NCI-H2227 (cell line): ENCODE measurements at regions not wholly inside any gene's neighbourhood (a gene's known extent, or its start where the extent isn't known, plus 50 kb on each side); places are given as distances from the start of the nearest gene placed in this dataset.

Experiments
- DNase-seq: peaks from one replicate; lab custom pipeline; 2025; ENCODE audit not compliant: unreplicated experiment; lab: John Stamatoyannopoulos, UW

- no peak for DNase-seq
These were observed 1269.6 kb upstream of the CITED2 start for GRCh38 chr6:140644017-140644416.

- DNase-seq: no peak
These were observed 1267.0 kb upstream of the CITED2 start for GRCh38 chr6:140641412-140641811.

GRCh38 chr6:140636908-140637402, 1262.5 kb upstream of the CITED2 start:
- no peak for DNase-seq

GRCh38 chr6:140636271-140636907, 1261.9 kb upstream of the CITED2 start:
- no peak for DNase-seq

- DNase-seq: no peak
These were observed 1252.6 kb upstream of the CITED2 start for GRCh38 chr6:140627002-140627401.

- DNase-seq: no peak
These were observed 1249.0 kb upstream of the CITED2 start for GRCh38 chr6:140623498-140623897.

- no peak for DNase-seq
These were observed 1246.0 kb upstream of the CITED2 start for GRCh38 chr6:140620496-140620895.

GRCh38 chr6:140609956-140610355, 1235.5 kb upstream of the CITED2 start:
- DNase-seq: no peak

GRCh38 chr6:140609321-140609720, 1234.9 kb upstream of the CITED2 start:
- DNase-seq: no peak

GRCh38 chr6:140604786-140605185, 1230.3 kb upstream of the CITED2 start:
- DNase-seq: no peak

- DNase-seq: no peak
These were observed 1228.2 kb upstream of the CITED2 start for GRCh38 chr6:140602431-140603248.

- no peak for DNase-seq
These were observed 1226.8 kb upstream of the CITED2 start for GRCh38 chr6:140601021-140601808.

GRCh38 chr6:140599916-140600315, 1225.5 kb upstream of the CITED2 start:
- DNase-seq: no peak

- no peak for DNase-seq
These were observed 1222.7 kb upstream of the CITED2 start for GRCh38 chr6:140597181-140597580.

GRCh38 chr6:140594806-140595128, 1220.3 kb upstream of the CITED2 start:
- no peak for DNase-seq

GRCh38 chr6:140592877-140593276, 1218.4 kb upstream of the CITED2 start:
- no peak for DNase-seq

GRCh38 chr6:140590641-140591040, 1216.2 kb upstream of the CITED2 start:
- no peak for DNase-seq

GRCh38 chr6:140586426-140587061, 1212.1 kb upstream of the CITED2 start:
- DNase-seq: no peak

GRCh38 chr6:140581601-140582000, 1207.2 kb upstream of the CITED2 start:
- DNase-seq: no peak

GRCh38 chr6:140579918-140580317, 1205.5 kb upstream of the CITED2 start:
- no peak for DNase-seq

GRCh38 chr6:140576004-140576555, 1201.6 kb upstream of the CITED2 start:
- DNase-seq: no peak
